Mesenchymal stem cell (in vitro differentiated cells and primary cell): ENCODE measurements at regions not wholly inside any gene's neighbourhood (a gene's known extent, or its start where the extent isn't known, plus 50 kb on each side); places are given as distances from the start of the nearest gene placed in this dataset.
"Not testable (repeated sequence)": the region's sequence is repeated elsewhere in the genome, so short reads cannot be mapped to it uniquely, and the experiment has no call there.

Experiments
- DNase-seq: peaks from one replicate; pipeline ENCODE4 v3.0.0-alpha.2; 2013
- H2AFZ ChIP-seq: one replicate; pipeline ENCODE4 v1.6.1; 2013; ENCODE audit warnings: low read depth, mild to moderate bottlenecking, control low read depth, inconsistent platforms, low read length, moderate library complexity
- H2AK5ac ChIP-seq: 2 replicates; pipeline ENCODE4 v1.6.1; 2013; ENCODE audit warnings: low read length, moderate library complexity, mild to moderate bottlenecking, inconsistent platforms; ENCODE audit not compliant: severe bottlenecking
- H2BK120ac ChIP-seq: one replicate; pipeline ENCODE4 v1.6.1; 2013; ENCODE audit warnings: low read depth, mild to moderate bottlenecking, inconsistent platforms, low read length, moderate library complexity
- H2BK12ac ChIP-seq, 2 experiments: one replicate each; pipeline ENCODE4 v1.6.1; 2013; ENCODE audit warnings: inconsistent platforms in 2 of 2, low read length in 2 of 2, mild to moderate bottlenecking in 2 of 2, moderate library complexity in 2 of 2, control low read depth in 1 of 2
- H2BK15ac ChIP-seq: one replicate; pipeline ENCODE4 v1.6.1; 2013; ENCODE audit warnings: mild to moderate bottlenecking, low read depth, inconsistent platforms; ENCODE audit not compliant: poor library complexity, severe bottlenecking
- H2BK5ac ChIP-seq: 2 replicates; pipeline ENCODE4 v1.6.1; 2013; ENCODE audit warnings: low read depth, mild to moderate bottlenecking, low read length, control low read depth, inconsistent platforms; ENCODE audit not compliant: poor library complexity, severe bottlenecking
- H3K14ac ChIP-seq, 2 experiments: one replicate each; pipeline ENCODE4 v1.6.1; 2013; ENCODE audit warnings: inconsistent platforms in 2 of 2, low read length in 2 of 2, control low read depth in 1 of 2, mild to moderate bottlenecking in 1 of 2, moderate library complexity in 1 of 2
- H3K18ac ChIP-seq, 2 experiments: one replicate each; pipeline ENCODE4 v1.6.1; 2013; ENCODE audit warnings: inconsistent platforms in 2 of 2, low read length in 2 of 2, control low read depth in 1 of 2, low read depth in 1 of 2, mild to moderate bottlenecking in 1 of 2
- H3K23ac ChIP-seq, 2 experiments: one replicate each; pipeline ENCODE4 v1.6.1; 2013; ENCODE audit warnings: inconsistent platforms in 2 of 2, low read length in 2 of 2, mild to moderate bottlenecking in 2 of 2, moderate library complexity in 2 of 2, control low read depth in 1 of 2
- H3K27ac ChIP-seq: 2 replicates; pipeline ENCODE4 v1.5.1; 2013; ENCODE audit warnings: mild to moderate bottlenecking, moderate library complexity, low read length, control low read depth, inconsistent platforms; ENCODE audit not compliant: poor library complexity, severe bottlenecking
- H3K27me3 ChIP-seq, 2 experiments: 2 replicates each; pipeline versions ENCODE4 v1.6.1 to v1.7.0; 2013; ENCODE audit warnings: low read length in 2 of 2, mild to moderate bottlenecking in 2 of 2, moderate library complexity in 2 of 2, control low read depth in 1 of 2, inconsistent platforms in 1 of 2; ENCODE audit not compliant: control insufficient read depth in 1 of 2, insufficient read depth in 1 of 2
- H3K36me3 ChIP-seq, 2 experiments: 2 replicates each; pipeline versions ENCODE4 v1.6.1 to v1.7.0; 2013; ENCODE audit warnings: low read length in 2 of 2, control low read depth in 1 of 2, inconsistent platforms in 1 of 2, low read depth in 1 of 2, mild to moderate bottlenecking in 1 of 2; ENCODE audit not compliant: insufficient read depth in 2 of 2, control insufficient read depth in 1 of 2
- H3K4ac ChIP-seq, 2 experiments: one replicate each; pipeline ENCODE4 v1.6.1; 2013; ENCODE audit warnings: inconsistent platforms in 2 of 2, low read length in 2 of 2, mild to moderate bottlenecking in 2 of 2, moderate library complexity in 2 of 2, control low read depth in 1 of 2, low read depth in 1 of 2
- H3K4me1 ChIP-seq: 2 replicates; pipeline ENCODE4 v1.6.1; 2013; ENCODE audit warnings: low read depth, low read length, control low read depth; ENCODE audit not compliant: control insufficient read depth, insufficient read depth
- H3K4me2 ChIP-seq: 2 replicates; pipeline ENCODE4 v1.6.1; 2013; ENCODE audit warnings: low read length, mild to moderate bottlenecking, inconsistent platforms; ENCODE audit not compliant: poor library complexity, severe bottlenecking
- H3K4me3 ChIP-seq, 2 experiments: 2 replicates each; pipeline versions ENCODE4 v1.5.1 to v1.7.0; 2013; ENCODE audit warnings: low read length in 2 of 2, mild to moderate bottlenecking in 2 of 2, control low read depth in 1 of 2, low read depth in 1 of 2; ENCODE audit not compliant: insufficient read depth in 1 of 2
- H3K79me1 ChIP-seq: replicated peaks from 2 replicates; pipeline ENCODE4 v1.6.1; 2013; ENCODE audit warnings: mild to moderate bottlenecking, control low read depth, low read length, inconsistent platforms; ENCODE audit not compliant: poor library complexity, severe bottlenecking
- H3K9ac ChIP-seq: 2 replicates; pipeline ENCODE4 v1.7.0; 2013; ENCODE audit warnings: mild to moderate bottlenecking, low read length, moderate library complexity
- H3K9me3 ChIP-seq: 2 replicates; pipeline ENCODE4 v1.7.0; 2013; ENCODE audit warnings: mild to moderate bottlenecking, low read length; ENCODE audit not compliant: control insufficient read depth
- H4K8ac ChIP-seq: one replicate; pipeline ENCODE4 v1.6.1; 2013; ENCODE audit warnings: inconsistent platforms, mild to moderate bottlenecking, low read length, moderate library complexity
- H4K91ac ChIP-seq: one replicate; pipeline ENCODE4 v1.6.1; 2013; ENCODE audit warnings: mild to moderate bottlenecking, low read length, inconsistent platforms
- WGBS: methylation state at CpG from one replicate; pipeline ENCODE4 v1.1.7; 2013; ENCODE audit warnings: mixed read lengths; 5-methylcytosine and 5-hydroxymethylcytosine counted together

DNA sequence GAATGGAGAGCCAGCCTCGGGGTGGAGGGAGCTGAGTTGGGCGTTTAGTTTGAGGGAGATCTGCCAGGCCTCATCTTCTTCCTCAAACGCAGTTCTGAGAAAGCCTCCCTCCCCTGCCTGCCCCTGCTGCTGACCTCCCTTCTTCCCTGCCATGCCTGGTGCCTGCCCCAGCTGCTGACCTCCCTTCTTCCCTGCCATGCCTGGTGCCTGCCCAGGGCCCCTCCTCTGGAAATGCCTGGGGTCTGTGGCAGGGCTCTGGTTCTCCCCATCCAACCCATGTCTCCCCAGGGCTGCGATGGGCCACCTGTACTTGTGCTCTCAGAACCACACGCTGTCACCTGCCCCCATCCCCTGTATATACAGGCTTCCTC lies 114.6 kb downstream of the VEGFA start:
- Histone ChIP-seq H2BK12ac (no peak overlapping the region), H2BK120ac (no peak overlapping the region), H3K27ac (no peak overlapping the region), H3K27me3 (peaks cover 0 to 29% of the 10 kb centered on the region in 2 experiments), H3K9ac (no peak overlapping the region), H3K18ac (no peak overlapping the region), H3K4me2 (no peak overlapping the region), H4K91ac (no peak overlapping the region), H3K36me3 (no peaks in the 10 kb centered on the region), H2BK15ac (no peak overlapping the region), H2BK5ac (no peak overlapping the region), H2AFZ (no peak overlapping the region), H3K4me3 (no peak overlapping the region), H3K23ac (no peak overlapping the region), H3K79me1 (no peaks in the 10 kb centered on the region), H2AK5ac (no peak overlapping the region), H4K8ac (no peak overlapping the region), H3K4ac (no peak overlapping the region), H3K9me3 (no peaks in the 10 kb centered on the region), H3K4me1 (peaks cover 15% of the 10 kb centered on the region), H3K14ac (no peak overlapping the region)
- WGBS: 83% methylated on average over 5 of the region's 5 CpGs
- no peak for DNase-seq

DNA sequence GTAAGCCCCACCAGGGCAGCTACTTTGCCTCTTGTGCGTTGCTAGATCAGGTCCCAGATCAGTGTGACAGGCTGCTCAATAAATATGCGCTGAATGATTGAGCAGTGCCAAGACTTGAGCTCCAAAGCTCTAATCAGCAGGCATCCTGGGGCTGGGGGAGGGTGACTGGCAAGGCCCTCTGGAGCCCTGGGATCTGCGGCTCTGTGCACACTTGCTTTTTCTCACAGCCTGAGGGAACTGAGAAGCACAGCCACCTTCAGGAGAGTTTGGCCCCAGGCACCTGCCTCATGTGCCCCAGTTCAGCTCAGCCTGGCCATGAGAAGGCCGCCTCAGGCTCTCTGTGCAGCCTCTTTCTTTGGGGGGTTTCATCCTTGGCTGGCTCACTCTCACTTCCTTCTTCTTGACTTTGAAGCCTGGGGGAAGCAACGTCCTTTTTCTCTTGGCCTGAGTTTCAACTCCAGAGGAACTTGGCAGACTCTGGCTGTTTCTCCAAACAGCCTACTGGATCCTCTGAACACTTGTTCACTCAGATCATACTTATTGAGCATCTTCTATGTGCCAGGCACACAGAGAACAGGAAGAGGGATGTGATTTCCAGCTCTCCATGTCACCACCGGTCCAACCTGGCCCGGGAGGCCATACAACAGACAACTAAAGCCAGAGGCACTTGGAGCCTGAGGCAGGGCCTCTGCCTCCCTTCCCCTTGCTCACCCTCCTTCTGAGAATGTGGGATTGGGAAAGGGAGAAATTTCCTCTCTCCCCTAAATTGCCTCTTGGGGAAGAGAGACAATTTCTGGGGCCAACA lies 114.0 kb downstream of the VEGFA start:
- no peak overlapping the region for H3K27ac ChIP-seq
- H3K79me1 ChIP-seq: no peaks in the 10 kb centered on the region
- no peak overlapping the region for H3K23ac ChIP-seq
- H2BK5ac ChIP-seq: no peak overlapping the region
- H3K9ac ChIP-seq: no peak overlapping the region
- H3K4me1 ChIP-seq: peaks cover 15% of the 10 kb centered on the region
- H3K9me3 ChIP-seq: no peaks in the 10 kb centered on the region
- H3K4me3 ChIP-seq: no peak overlapping the region
- no peak overlapping the region for H2BK15ac ChIP-seq
- no peak overlapping the region for H2BK120ac ChIP-seq
- H4K8ac ChIP-seq: no peak overlapping the region
- WGBS: 88% methylated on average over 7 of the region's 7 CpGs
- DNase-seq: no peak
- no peak overlapping the region for H2AK5ac ChIP-seq
- H4K91ac ChIP-seq: no peak overlapping the region
- H3K4me2 ChIP-seq: no peak overlapping the region
- peak overlapping the region in 1 of 2 experiments; percentile 26 for H3K14ac ChIP-seq
- H2BK12ac ChIP-seq: no peak overlapping the region
- H3K18ac ChIP-seq: no peak overlapping the region
- H3K36me3 ChIP-seq: no peaks in the 10 kb centered on the region
- peaks cover 0 to 28% of the 10 kb centered on the region in 2 experiments for H3K27me3 ChIP-seq
- no peak overlapping the region for H3K4ac ChIP-seq
- H2AFZ ChIP-seq: no peak overlapping the region

DNA sequence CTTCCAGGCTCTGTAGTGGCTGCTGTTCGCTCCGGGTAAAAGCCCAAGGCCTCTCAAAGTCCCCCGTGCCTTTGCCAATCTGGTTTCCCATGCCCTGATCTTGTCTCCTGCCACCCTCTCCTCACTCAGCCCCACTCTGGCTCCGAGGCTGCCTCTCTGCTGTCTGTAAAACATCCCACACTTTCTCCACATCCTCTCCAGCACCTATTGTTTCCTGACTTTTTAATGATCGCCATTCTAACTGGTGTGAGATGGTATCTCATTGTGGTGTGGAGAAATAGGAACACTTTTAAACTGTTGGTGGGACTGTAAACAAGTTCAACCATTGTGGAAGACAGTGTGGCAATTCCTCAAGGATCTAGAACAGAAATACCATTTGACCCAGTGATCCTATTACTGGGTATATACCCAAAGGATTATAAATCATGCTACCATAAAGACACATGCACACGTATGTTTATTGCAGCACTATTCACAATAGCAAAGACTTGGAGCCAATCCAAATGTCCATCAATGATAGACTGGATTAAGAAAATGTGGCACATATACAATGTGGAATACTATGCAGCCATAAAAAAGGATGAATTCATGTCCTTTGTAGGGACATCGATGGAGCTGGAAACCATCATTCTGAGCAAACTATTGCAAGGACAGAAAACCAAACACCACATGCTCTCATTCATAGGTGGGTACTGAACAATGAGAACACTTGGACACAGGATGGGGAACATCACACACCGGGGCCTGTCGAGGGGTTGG lies 112.9 kb downstream of the VEGFA start:
- peaks cover 0 to 17% of the 10 kb centered on the region in 2 experiments for H3K27me3 ChIP-seq
- H2BK12ac ChIP-seq, H3K18ac ChIP-seq, H3K9me3 ChIP-seq, H3K4me2 ChIP-seq, H3K36me3 ChIP-seq, H2AK5ac ChIP-seq, H3K14ac ChIP-seq, H4K8ac ChIP-seq, H3K4ac ChIP-seq, H2BK120ac ChIP-seq, H3K79me1 ChIP-seq, DNase-seq, H2BK5ac ChIP-seq, H3K27ac ChIP-seq, H3K9ac ChIP-seq, H3K23ac ChIP-seq, H2AFZ ChIP-seq, H3K4me3 ChIP-seq, H4K91ac ChIP-seq, H2BK15ac ChIP-seq: not testable (repeated sequence)
- H3K4me1 ChIP-seq: peaks cover 17% of the 10 kb centered on the region
- 92% methylated on average over 6 of the region's 9 CpGs for WGBS
